ENCODE measurements at regions not wholly inside any gene's neighbourhood (a gene's known extent, or its start where the extent isn't known, plus 50 kb on each side); places are given as distances from the start of the nearest gene placed in this dataset.

- TF ChIP-seq CTCF (conservative IDR thresholded peaks at IDR 0.05; ENCODE audit: low read depth, low read length) (no peak), EZH2 (IDR thresholded peaks at IDR 0.05; ENCODE audit: borderline replicate concordance, low read depth, low read length, poor library complexity, severe bottlenecking) (no peak)
These were observed 412.5 kb upstream of the ADAMTS5 start for GRCh38 chr21:27379354-27379753.

Measured in A673 (cell line).